ENCODE measurements at regions not wholly inside any gene's neighbourhood (a gene's known extent, or its start where the extent isn't known, plus 50 kb on each side); places are given as distances from the start of the nearest gene placed in this dataset.

- no peak for DNase-seq (ENCODE audit: low spot score)
Measured at GRCh38 chr1:199112365-199112764, 473.5 kb downstream of the PTPRC start.

DNA sequence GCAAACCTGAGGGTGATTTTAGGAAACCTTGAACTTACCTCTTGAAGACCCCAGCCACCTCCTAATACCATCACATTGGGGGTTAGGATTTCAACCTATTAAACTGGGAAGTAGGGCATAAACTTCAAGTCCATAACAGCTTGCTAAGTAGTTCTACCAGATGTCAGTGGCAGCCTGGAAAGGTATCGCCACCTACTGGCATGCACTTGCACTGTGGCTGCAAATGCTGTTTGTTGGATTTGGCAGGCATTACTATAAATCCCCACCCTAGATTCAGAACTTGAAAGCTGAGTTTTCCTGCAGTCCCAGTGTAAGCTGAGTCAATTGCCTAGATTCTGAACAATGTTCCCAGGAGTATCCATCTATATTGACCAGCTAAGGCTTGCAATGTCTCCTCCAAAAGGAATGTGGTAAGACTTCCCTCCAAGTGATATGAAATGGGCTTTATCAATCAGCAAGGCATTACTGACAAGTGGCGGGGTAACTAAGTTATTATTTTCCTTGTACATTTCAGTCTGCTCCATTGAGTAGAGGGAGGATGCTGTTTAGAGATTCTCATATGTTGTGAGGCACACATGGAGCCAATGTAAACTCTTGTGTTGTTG lies 474.5 kb downstream of the PTPRC start:
- DNase-seq (ENCODE audit: low spot score), result peak; percentile 36

DNA sequence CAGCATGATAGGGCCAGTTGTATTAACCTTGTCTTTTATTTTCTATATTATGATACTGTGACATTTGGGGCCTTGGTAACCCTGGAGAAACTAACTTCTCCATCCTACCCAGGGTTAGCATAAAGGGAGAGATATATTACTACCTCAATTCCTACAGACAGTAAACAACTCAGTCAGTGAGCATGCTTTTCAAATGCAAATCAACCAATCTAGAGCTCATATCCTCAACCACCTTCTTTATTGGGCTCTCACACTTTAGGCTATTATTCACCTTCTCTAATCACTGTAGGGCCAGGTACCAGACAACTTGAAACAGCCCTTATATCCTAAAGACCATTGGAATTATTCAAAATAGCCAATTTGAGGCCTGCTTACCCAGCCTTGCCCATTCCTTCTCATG lies 477.6 kb downstream of the PTPRC start:
- no peak for DNase-seq (ENCODE audit: low spot score)

DNA sequence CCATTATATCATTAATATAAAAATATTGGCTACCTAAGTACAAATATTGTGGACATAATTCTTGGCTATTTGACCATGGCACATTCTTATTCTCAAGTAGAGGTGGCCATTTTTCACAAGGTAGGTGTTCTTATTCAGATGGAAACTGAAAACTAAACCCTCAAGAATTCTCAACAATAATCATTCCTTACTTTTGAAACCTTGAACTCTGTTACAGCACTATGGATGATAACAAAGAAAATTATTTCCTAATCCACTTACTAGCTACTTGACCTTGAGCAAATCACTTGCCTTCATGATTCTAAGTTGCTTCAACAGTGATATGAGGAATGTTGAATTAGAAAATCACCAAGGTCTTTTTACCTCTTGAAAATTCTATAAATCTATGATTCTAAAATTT lies 482.2 kb downstream of the PTPRC start:
- DNase-seq (ENCODE audit: low spot score), result no peak

- DNase-seq (ENCODE audit: low spot score), result no peak
Measured at GRCh38 chr1:199122085-199122484, 483.2 kb downstream of the PTPRC start.

DNA sequence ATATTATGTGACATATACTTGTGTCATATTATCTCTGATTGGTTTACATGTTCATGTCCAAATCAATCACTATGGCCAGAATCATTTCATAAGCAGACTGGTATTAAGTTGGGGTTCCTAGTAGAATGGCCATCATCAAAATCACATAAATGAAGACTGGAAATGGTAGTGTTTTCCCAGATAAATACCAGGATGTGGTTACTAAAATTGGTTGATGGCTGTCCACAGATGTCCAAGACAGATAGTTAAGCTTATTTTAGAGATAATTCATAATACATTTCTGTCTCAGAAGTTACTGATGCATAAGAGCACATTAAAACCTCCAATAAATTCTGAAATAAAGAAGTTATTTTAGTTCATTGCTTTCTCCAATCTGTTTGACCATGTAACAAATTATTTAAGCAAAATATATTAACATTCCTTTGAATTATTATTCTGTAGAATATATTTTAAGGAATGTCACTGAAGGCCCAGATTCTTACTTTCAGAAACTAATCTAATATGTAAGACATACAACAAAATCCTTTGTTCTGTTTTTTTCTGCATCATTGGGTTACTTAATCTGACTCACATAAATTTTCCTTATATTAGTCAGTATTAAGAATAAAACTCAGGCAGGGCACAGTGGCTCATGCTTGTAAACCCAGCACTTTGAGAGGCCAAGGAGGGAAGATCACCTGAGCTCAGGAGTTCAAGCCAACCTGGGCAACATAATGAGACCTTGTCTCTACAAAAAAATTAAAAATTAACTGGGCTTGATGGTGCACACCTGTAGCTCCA lies 483.9 kb downstream of the PTPRC start:
- no peak for DNase-seq (ENCODE audit: low spot score)

DNA sequence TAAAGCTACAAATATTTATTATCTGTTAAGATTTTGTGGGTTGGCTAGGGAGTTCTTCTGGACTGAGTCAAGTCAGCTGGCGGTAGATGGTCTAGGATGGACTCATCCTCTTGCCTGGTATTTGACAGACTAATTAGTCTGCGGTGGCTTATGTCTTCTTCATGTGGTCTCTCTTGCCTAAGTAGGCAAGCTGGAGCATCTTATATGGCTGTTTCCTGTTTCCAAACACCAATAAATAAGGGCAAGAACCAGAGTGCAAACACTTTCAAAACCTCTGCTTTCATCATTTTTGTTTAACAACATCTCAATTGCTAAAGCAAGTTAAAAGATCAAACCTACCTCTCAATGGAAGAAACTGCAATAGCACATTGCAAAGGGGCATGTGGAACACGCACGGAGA lies 484.8 kb downstream of the PTPRC start:
- DNase-seq (ENCODE audit: low spot score), result no peak

DNA sequence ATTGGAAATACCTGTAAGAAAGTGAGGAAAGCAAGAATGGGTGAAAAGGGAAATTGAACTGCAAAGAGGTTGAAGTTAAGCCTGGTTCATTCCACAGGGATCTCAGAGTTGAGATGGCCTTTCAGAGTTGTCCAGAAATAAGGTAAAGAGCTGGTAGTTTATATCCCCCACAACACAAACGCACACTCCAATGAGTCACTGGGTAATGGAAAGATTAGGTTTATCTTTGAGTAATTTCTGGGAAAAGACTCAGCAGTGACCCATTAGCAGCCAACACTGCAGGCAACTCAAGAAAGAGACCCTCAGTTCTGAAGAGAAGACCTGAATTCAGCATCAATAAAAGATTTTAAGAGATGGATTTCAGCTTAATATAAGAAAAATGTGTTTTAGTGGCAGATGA lies 485.5 kb downstream of the PTPRC start:
- DNase-seq (ENCODE audit: low spot score), result no peak

GRCh38 chr1:199129247-199129646 lies 490.4 kb downstream of the PTPRC start:
- no peak for DNase-seq (ENCODE audit: low spot score)

DNA sequence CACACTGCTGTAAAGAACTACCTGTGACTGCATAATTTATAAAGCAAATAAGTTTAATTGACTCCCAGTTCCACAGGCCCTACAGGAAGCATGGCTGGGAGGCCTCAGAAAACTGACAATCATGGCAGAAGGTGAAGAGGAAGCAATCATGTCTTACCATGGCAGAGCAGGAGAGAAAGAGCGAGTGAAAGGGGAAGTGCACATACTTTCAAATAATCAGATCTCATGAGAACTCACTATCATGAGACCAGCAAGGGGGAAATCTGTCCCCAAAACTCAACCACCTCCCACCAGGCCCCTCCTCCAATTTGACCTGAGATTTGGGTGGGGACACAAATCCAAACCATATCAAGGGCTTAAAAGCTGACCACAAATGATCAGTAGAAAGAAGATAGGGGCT lies 493.2 kb downstream of the PTPRC start:
- no peak for DNase-seq (ENCODE audit: low spot score)

- DNase-seq (ENCODE audit: low spot score), result no peak
Measured at GRCh38 chr1:199135901-199136300, 497.1 kb downstream of the PTPRC start.

DNA sequence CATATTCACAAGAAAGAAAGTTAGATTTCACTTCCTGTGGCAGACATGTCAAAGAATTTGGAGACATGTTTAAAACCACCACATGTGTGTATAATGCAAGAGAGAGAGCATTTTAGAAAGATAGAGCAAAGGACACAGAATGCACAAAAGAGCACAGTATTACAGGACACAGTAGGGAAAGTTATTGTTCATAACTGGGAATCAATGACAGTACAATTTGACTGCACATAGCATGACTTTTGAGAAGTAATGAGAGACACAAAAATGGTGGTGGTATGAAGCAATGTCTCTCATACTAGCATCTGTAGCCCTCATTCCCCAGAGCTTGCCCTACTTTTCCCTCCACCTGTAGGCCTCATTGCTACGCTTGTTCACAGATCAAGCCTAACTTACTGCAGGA lies 499.2 kb downstream of the PTPRC start:
- DNase-seq (ENCODE audit: low spot score), result no peak

GRCh38 chr1:199149591-199149990 lies 510.8 kb downstream of the PTPRC start:
- no peak for DNase-seq (ENCODE audit: low spot score)

DNA sequence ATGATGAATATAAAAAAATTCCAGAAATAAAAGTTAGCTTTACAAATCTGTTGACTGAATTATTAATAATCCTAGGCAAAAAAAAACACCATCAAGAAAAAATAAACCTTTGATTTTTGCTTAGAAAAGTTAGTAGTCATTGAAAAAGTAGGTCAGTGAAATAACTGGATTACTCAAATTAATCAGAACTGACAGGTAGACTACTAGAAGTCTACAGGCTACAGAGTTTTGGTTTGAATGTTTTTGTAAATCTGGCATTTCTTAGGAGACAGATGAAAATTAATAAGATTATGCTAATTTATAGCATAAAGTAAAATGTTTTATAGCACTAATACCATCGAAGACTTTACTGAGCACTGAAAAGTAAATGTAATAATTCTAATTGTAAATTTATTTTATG lies 511.9 kb downstream of the PTPRC start:
- no peak for DNase-seq (ENCODE audit: low spot score)

- no peak for DNase-seq (ENCODE audit: low spot score)
Measured at GRCh38 chr1:199151634-199152425, 513.0 kb downstream of the PTPRC start.

GRCh38 chr1:199152676-199153075 lies 513.8 kb downstream of the PTPRC start:
- DNase-seq (ENCODE audit: low spot score), result no peak

DNA sequence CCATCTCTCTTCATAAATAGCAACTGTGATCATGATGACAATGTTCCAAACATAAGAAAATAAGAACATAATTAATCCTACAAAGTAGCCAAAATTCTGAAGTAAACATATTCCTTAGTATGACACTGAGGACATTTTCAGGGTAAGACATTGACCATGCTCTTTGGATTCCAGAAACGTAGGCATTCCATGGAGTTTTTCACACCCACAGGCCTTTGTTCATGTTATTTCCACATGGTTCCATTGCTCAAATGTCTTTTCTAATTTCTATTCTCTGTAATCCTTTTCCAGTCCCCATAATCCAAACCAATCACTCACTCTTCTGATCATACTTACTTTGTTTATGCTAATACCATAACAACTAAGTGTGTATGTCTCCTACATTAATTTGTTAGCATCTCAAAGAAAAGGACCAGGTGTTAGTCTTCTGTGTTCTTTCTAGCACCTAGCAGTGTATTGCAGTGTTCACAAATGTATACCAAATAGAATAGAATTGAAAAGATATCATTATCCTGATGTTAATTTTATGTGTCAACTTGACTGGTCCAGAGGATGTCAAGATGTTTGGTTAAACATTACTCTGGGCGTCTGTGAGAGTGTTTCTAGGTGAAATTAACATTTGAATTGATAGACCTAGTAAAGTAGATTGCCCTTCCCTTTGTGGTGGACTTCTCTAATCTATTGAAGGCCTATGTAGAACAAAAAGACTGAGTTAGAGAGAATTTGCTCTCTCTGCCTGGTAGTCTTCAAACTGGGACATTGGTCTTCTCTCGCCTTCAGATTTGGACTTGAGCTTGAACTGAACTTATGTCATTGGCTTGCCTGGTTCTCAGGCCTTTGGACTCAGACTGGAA lies 516.6 kb downstream of the PTPRC start:
- no peak for DNase-seq (ENCODE audit: low spot score)

DNA sequence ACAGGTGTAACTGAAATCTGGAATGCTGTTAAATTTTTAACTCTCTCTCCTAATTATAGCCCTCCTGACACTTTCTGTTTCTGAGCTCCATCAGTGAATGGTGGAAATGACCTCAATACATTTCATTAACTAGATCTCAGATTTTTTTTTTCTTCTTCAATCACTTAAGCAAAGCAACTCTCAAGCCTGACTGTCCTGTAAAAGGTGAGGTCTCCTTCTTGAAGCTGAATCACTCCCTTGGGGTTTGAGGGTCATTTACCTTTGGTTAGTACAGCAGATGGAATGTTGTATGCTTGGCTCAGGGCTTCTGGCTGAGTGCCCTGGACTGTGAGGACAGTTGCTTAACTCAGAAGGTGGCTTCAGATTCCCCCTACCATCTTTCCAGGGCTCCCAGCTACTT lies 518.7 kb downstream of the PTPRC start:
- DNase-seq (ENCODE audit: low spot score), result no peak

DNA sequence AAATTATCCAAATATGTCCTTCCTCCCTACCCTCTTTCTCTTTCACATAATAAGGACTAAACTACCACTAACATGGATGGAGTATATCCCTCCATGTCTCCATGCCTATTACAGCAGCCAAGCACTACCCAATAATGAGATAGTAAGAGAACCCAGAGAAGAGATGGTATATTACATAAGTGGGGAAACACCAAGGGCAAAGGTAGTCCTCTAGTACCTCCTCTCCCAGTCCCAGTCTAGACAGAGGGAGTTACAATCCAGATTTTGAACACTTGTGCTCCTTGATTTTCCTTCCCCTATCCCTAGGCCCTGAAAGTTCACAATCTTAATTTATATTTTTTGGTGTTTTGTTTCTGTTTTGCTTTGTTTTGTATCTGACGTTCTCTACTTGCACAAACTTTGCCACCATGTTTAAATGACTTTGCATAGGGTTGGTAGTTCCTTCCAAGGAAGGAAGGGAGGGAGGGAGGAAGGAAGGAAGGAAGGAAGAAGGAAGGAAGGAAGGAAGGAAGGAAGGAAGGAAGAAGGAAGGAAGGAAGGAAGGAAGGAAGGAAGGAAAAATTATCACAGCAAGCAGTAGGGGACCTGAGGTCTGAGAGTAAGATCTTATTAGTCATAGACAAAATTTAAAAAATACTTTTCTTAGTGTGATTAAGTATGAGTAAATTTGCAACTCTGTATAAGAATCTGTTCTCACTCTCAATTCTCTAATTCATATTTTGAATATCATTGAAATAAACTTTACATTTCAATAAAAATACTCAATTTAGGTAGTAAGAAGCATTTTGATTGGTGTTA lies 521.9 kb downstream of the PTPRC start:
- DNase-seq (ENCODE audit: low spot score), result no peak

- no peak for DNase-seq (ENCODE audit: low spot score)
Measured at GRCh38 chr1:199161319-199161680, 522.5 kb downstream of the PTPRC start.

DNA sequence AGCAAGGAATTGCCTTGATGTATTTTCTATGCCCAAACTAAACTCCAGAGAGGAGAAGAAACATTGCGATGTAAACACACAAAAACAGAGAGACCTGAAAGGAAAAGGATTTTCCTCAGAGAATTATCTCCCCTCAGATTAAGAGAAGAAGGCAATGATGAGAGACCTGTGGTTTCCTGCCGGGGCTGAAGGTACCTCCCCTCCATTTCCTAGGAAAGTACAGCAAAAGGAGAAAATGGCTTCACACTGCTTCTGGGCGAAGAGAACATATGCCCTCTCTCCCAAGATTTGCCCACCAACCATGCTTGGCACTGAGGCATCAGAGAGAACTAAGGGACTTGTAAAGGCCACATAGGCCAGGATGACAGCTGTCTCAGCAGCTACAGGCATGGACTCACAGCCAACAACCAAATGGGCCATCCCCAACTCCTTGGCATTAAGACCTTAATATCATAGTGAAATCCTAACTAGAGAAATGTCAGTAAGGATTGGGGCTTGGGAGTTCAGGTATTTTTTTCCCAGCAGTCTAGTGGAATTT lies 523.0 kb downstream of the PTPRC start:
- no peak for DNase-seq (ENCODE audit: low spot score)

Data from kidney capillary endothelial cell (primary cell).